HFFc6 (cell line): ENCODE measurements at regions not wholly inside any gene's neighbourhood (a gene's known extent, or its start where the extent isn't known, plus 50 kb on each side); places are given as distances from the start of the nearest gene placed in this dataset.

Experiments
- DNase-seq: peaks from one replicate; pipeline ENCODE4 v3.0.0-alpha.2; 2018
- H3K27ac Mint-ChIP-seq: 2 replicates; pipeline ENCODE4 v1.8.0; 2020; ENCODE audit warnings: mild to moderate bottlenecking, mixed read lengths
- H3K27me3 Mint-ChIP-seq: 2 replicates; pipeline ENCODE4 v1.8.0; 2021; ENCODE audit warnings: mild to moderate bottlenecking, moderate library complexity, mixed read lengths; ENCODE audit not compliant: insufficient read depth
- H3K36me3 Mint-ChIP-seq: 2 replicates; pipeline ENCODE4 v1.8.0; 2021; ENCODE audit warnings: low read depth, mixed read lengths
- H3K4me1 Mint-ChIP-seq: 2 replicates; pipeline ENCODE4 v1.8.0; 2020; ENCODE audit warnings: low read depth, mixed read lengths
- H3K4me3 Mint-ChIP-seq: 2 replicates; pipeline ENCODE4 v1.8.0; 2020; ENCODE audit warnings: mild to moderate bottlenecking, moderate library complexity, mixed read lengths
- H3K9me3 Mint-ChIP-seq: 2 replicates; pipeline ENCODE4 v1.8.0; 2020; ENCODE audit warnings: mild to moderate bottlenecking, mixed read lengths
- CTCF ChIP-seq: fragments of 200-600 bp; sonication (generic); IDR thresholded peaks from 2 replicates; pipeline ENCODE4 v1.5.0; 2021; ENCODE audit warnings: antibody characterized with exemption, mild to moderate bottlenecking

GRCh38 chr16:87043231-87044031 lies 273.8 kb downstream of the C16orf95 start:
- no peak for TF ChIP-seq CTCF
- no peak for DNase-seq
- H3K36me3 Mint-ChIP-seq, result no peaks in the 10 kb centered on the region
- no peak overlapping the region for H3K27ac Mint-ChIP-seq
- no peak overlapping the region for H3K4me3 Mint-ChIP-seq
- H3K4me1 Mint-ChIP-seq, result 0 out of 2 replicates have a peak, but pooled peaks cover 5% of the 10 kb centered on the region
- H3K9me3 Mint-ChIP-seq, result no peaks in the 10 kb centered on the region
- H3K27me3 Mint-ChIP-seq, result peaks cover 50% of the 10 kb centered on the region

- Mint-ChIP-seq H3K36me3 (no peaks in the 10 kb centered on the region), H3K4me1 (0 out of 2 replicates have a peak, but pooled peaks cover 5% of the 10 kb centered on the region), H3K27me3 (peaks cover 50% of the 10 kb centered on the region), H3K9me3 (no peaks in the 10 kb centered on the region), H3K4me3 (no peak overlapping the region), H3K27ac (no peak overlapping the region)
- TF ChIP-seq CTCF, result no peak
- no peak for DNase-seq
These were observed 273.2 kb downstream of the C16orf95 start for GRCh38 chr16:87044032-87044382.

GRCh38 chr16:87044829-87045228 lies 272.4 kb downstream of the C16orf95 start:
- no peaks in the 10 kb centered on the region for H3K36me3 Mint-ChIP-seq
- H3K27ac Mint-ChIP-seq, result no peak overlapping the region
- TF ChIP-seq CTCF, result no peak
- no peaks in the 10 kb centered on the region for H3K9me3 Mint-ChIP-seq
- peaks cover 55% of the 10 kb centered on the region for H3K27me3 Mint-ChIP-seq
- no peak overlapping the region for H3K4me3 Mint-ChIP-seq
- 0 out of 2 replicates have a peak, but pooled peaks cover 5% of the 10 kb centered on the region for H3K4me1 Mint-ChIP-seq
- DNase-seq, result no peak

GRCh38 chr16:87045466-87046216 lies 271.6 kb downstream of the C16orf95 start:
- H3K4me1 Mint-ChIP-seq, result 0 out of 2 replicates have a peak, but pooled peaks cover 5% of the 10 kb centered on the region
- H3K27ac Mint-ChIP-seq, result no peak overlapping the region
- DNase-seq, result no peak
- TF ChIP-seq CTCF, result no peak
- H3K27me3 Mint-ChIP-seq, result peaks cover 56% of the 10 kb centered on the region
- no peaks in the 10 kb centered on the region for H3K9me3 Mint-ChIP-seq
- no peak overlapping the region for H3K4me3 Mint-ChIP-seq
- H3K36me3 Mint-ChIP-seq, result no peaks in the 10 kb centered on the region

- Mint-ChIP-seq H3K27ac (no peak overlapping the region), H3K4me1 (0 out of 2 replicates have a peak, but pooled peaks cover 5% of the 10 kb centered on the region), H3K9me3 (no peaks in the 10 kb centered on the region), H3K4me3 (no peak overlapping the region), H3K27me3 (peaks cover 60% of the 10 kb centered on the region), H3K36me3 (no peaks in the 10 kb centered on the region)
- DNase-seq, result no peak
- TF ChIP-seq CTCF, result no peak
These were observed 271.0 kb downstream of the C16orf95 start for GRCh38 chr16:87046235-87046634.
